Dedifferentiated amniotic fluid mesenchymal stem cell (primary cell): ENCODE measurements at regions not wholly inside any gene's neighbourhood (a gene's known extent, or its start where the extent isn't known, plus 50 kb on each side); places are given as distances from the start of the nearest gene placed in this dataset.

ENCODE experiments used
- DNase-seq: peaks from one replicate; pipeline ENCODE4 v3.0.0-alpha.2; 2016; ENCODE audit errors: extremely low spot score

GRCh38 chr5:110112348-110112747 is 422.6 kb downstream of the MAN2A1 start:
- DNase-seq = no peak

GRCh38 chr5:110115503-110115902 is 425.8 kb downstream of the MAN2A1 start:
- DNase-seq = no peak

GRCh38 chr5:110116539-110116938 is 426.8 kb downstream of the MAN2A1 start:
- no peak for DNase-seq

- DNase-seq = no peak
These were observed 445.5 kb downstream of the MAN2A1 start for GRCh38 chr5:110134963-110135935.

- peak; percentile 35 for DNase-seq
These were observed 460.5 kb downstream of the MAN2A1 start for GRCh38 chr5:110150199-110150598.

GRCh38 chr5:110159202-110159601 is 469.5 kb downstream of the MAN2A1 start:
- peak; percentile 61 for DNase-seq

GRCh38 chr5:110161162-110161561 is 471.4 kb downstream of the MAN2A1 start:
- DNase-seq = peak; percentile 14

- no peak for DNase-seq
These were observed 475.6 kb downstream of the MAN2A1 start for GRCh38 chr5:110165366-110165765.

GRCh38 chr5:110167384-110167783 is 477.7 kb downstream of the MAN2A1 start:
- no peak for DNase-seq

GRCh38 chr5:110169461-110169860 is 479.7 kb downstream of the MAN2A1 start:
- DNase-seq = no peak

- DNase-seq = no peak
These were observed 488.0 kb downstream of the MAN2A1 start for GRCh38 chr5:110177729-110178128.

- no peak for DNase-seq
These were observed 489.6 kb downstream of the MAN2A1 start for GRCh38 chr5:110179321-110179720.

- no peak for DNase-seq
These were observed 504.5 kb downstream of the MAN2A1 start for GRCh38 chr5:110194191-110194590.

- DNase-seq = no peak
These were observed 505.6 kb downstream of the MAN2A1 start for GRCh38 chr5:110195288-110195687.

GRCh38 chr5:110201791-110202190 is 512.1 kb downstream of the MAN2A1 start:
- DNase-seq = no peak

- peak; percentile 16 for DNase-seq
These were observed 513.9 kb downstream of the MAN2A1 start for GRCh38 chr5:110203661-110204060.

- no peak for DNase-seq
These were observed 517.1 kb downstream of the TMEM232 start for GRCh38 chr5:110209401-110209800.

- DNase-seq = no peak
These were observed 507.5 kb downstream of the TMEM232 start for GRCh38 chr5:110218981-110219380.

GRCh38 chr5:110219769-110220168 is 506.7 kb downstream of the TMEM232 start:
- no peak for DNase-seq

- no peak for DNase-seq
These were observed 505.4 kb downstream of the TMEM232 start for GRCh38 chr5:110221036-110221435.

GRCh38 chr5:110224050-110224449 is 502.4 kb downstream of the TMEM232 start:
- no peak for DNase-seq

GRCh38 chr5:110225949-110226348 is 500.5 kb downstream of the TMEM232 start:
- no peak for DNase-seq

- no peak for DNase-seq
These were observed 486.7 kb downstream of the TMEM232 start for GRCh38 chr5:110239786-110240185.
